B cell (primary cell): ENCODE measurements at regions not wholly inside any gene's neighbourhood (a gene's known extent, or its start where the extent isn't known, plus 50 kb on each side); places are given as distances from the start of the nearest gene placed in this dataset.

Experiments used
- ATAC-seq: fragments of 200-7000 bp; cut with Tn5 transposase; one replicate; pipeline ENCODE4 v1.10.0; 2021; ENCODE audit warnings: low read depth, mild to moderate bottlenecking, moderate number of reproducible peaks, moderate library complexity
- CTCF ChIA-PET: fragments of 350-600 bp; sonication (Branson Sonifier 250); formaldehyde crosslinking; loops from one replicate; lab custom pipeline; 2021; ENCODE audit warnings: antibody characterized with exemption, inconsistent platforms; lab: Charles Lee
- POLR2A ChIA-PET: fragments of 350-600 bp; sonication (Branson Sonifier 250); formaldehyde crosslinking; loops from one replicate; lab custom pipeline; 2021; ENCODE audit warnings: antibody characterized with exemption; lab: Charles Lee
- DNase-seq: peaks from one replicate; pipeline ENCODE4 v3.0.0; 2013
- H2AFZ ChIP-seq: 2 replicates; pipeline ENCODE4 v1.6.1; 2012; ENCODE audit warnings: mild to moderate bottlenecking, low read depth, low read length; ENCODE audit not compliant: insufficient read depth, poor library complexity, severe bottlenecking
- H3K27ac ChIP-seq, 2 donors: 1 replicate in 1 of 2; 2 replicates in 1 of 2; pipeline ENCODE4 v1.5.1; 2012 to 2013; ENCODE audit warnings: low read length in 2 of 2, mild to moderate bottlenecking in 2 of 2, moderate library complexity in 1 of 2
- H3K27me3 ChIP-seq, 4 experiments: fragments of 200-600 bp in 1 of 4; sonication (generic) in 1 of 4; replicated peaks in 1 of 4; 1 replicate in 2 of 4; 2 replicates in 2 of 4; pipeline versions ENCODE4 v1.6.1 to v1.7.0; 2013 to 2016; ENCODE audit warnings: low read length in 3 of 4, mild to moderate bottlenecking in 2 of 4, mixed read lengths in 1 of 4, moderate library complexity in 1 of 4; ENCODE audit not compliant: insufficient read depth in 4 of 4, control insufficient read depth in 3 of 4; ENCODE audit errors: control extremely low read depth in 1 of 4
- H3K36me3 ChIP-seq, 2 experiments: replicated peaks in 1 of 2; 1 replicate in 1 of 2; 2 replicates in 1 of 2; pipeline versions ENCODE4 v1.6.1 to v1.7.1; 2013; ENCODE audit warnings: low read length in 1 of 2; ENCODE audit not compliant: insufficient read depth in 2 of 2, control insufficient read depth in 1 of 2; ENCODE audit errors: control extremely low read depth in 1 of 2, extremely low read depth in 1 of 2
- H3K4me1 ChIP-seq, 2 donors: fragments of 200-600 bp in 1 of 2; sonication (generic) in 1 of 2; 1 replicate in 1 of 2; 2 replicates in 1 of 2; pipeline versions ENCODE4 v1.5.1 to v1.6.1; 2013 to 2017; ENCODE audit warnings: low read length in 2 of 2; ENCODE audit not compliant: control insufficient read depth in 2 of 2, insufficient read depth in 2 of 2
- H3K4me2 ChIP-seq: replicated peaks from 2 replicates; pipeline ENCODE3; 2012; ENCODE audit warnings: mild to moderate bottlenecking, low read depth, low read length; ENCODE audit not compliant: poor library complexity, severe bottlenecking
- H3K4me3 ChIP-seq, 5 experiments: fragments of 200-600 bp in 1 of 5; sonication (generic) in 1 of 5; 1 replicate in 3 of 5; 2 replicates in 2 of 5; pipeline versions ENCODE4 v1.5.1 to v1.7.0; 2011 to 2016; ENCODE audit warnings: low read length in 4 of 5, mild to moderate bottlenecking in 4 of 5, low read depth in 2 of 5, control low read depth in 1 of 5, moderate library complexity in 1 of 5; ENCODE audit not compliant: insufficient read depth in 1 of 5; ENCODE audit errors: control extremely low read depth in 1 of 5, extremely low read depth in 1 of 5
- H3K79me2 ChIP-seq: fragments of 200-600 bp; sonication (generic); one replicate; pipeline ENCODE4 v1.6.0; 2016; ENCODE audit warnings: low read length; ENCODE audit not compliant: control insufficient read depth, insufficient read depth
- H3K9ac ChIP-seq: fragments of 200-600 bp; sonication (generic); 2 replicates; pipeline ENCODE4 v1.6.1; 2017; ENCODE audit warnings: mild to moderate bottlenecking, low read length, moderate library complexity
- H3K9me3 ChIP-seq, 3 donors: one replicate each; pipeline versions ENCODE4 v1.6.1 to v1.7.1; 2013; ENCODE audit warnings: low read length in 2 of 3; ENCODE audit not compliant: control insufficient read depth in 2 of 3, insufficient read depth in 1 of 3; ENCODE audit errors: control extremely low read depth in 1 of 3
- H4K20me1 ChIP-seq: 2 replicates; pipeline ENCODE4 v1.6.0; 2012; ENCODE audit warnings: mild to moderate bottlenecking, low read length; ENCODE audit not compliant: insufficient read depth, control insufficient read depth, poor library complexity, severe bottlenecking
- H3K27ac Mint-ChIP-seq: one replicate; pipeline ENCODE4 v1.8.0; 2021; ENCODE audit warnings: mixed read lengths
- H3K27me3 Mint-ChIP-seq: one replicate; pipeline ENCODE4 v1.8.0; 2021; ENCODE audit warnings: mixed read lengths
- H3K4me1 Mint-ChIP-seq: one replicate; pipeline ENCODE4 v1.8.0; 2021; ENCODE audit warnings: mixed read lengths
- H3K4me3 Mint-ChIP-seq: one replicate; pipeline ENCODE4 v1.8.0; 2021; ENCODE audit warnings: mixed read lengths
- H3K9me3 Mint-ChIP-seq: one replicate; pipeline ENCODE4 v1.8.0; 2022; ENCODE audit warnings: mixed read lengths; ENCODE audit not compliant: insufficient read depth
- EZH2 ChIP-seq: IDR thresholded peaks from 2 replicates; pipeline ENCODE4 v1.6.1; 2012; ENCODE audit warnings: borderline replicate concordance, low read depth, mild to moderate bottlenecking, moderate library complexity, low read length; ENCODE audit not compliant: insufficient read depth, poor library complexity, severe bottlenecking
- WGBS: methylation state at CpG from one replicate; pipeline ENCODE4 v1.1.5; 2013; ENCODE audit warnings: missing lambda C conversion rate; ENCODE audit not compliant: insufficient coverage; 5-methylcytosine and 5-hydroxymethylcytosine counted together
- intact Hi-C: fragments of 100-400 bp; cut with micrococcal nuclease; formaldehyde crosslinking; loops from one replicate; pipeline ENCODE4 v1.10.0; 2022
- TF ChIP-seq, protein P1 (sequence below): fragments of 200-600 bp; IDR thresholded peaks from one replicate; pipeline ENCODE4 v1.8.0; 2022; ENCODE audit warnings: antibody characterized with exemption, mild to moderate bottlenecking

DNA sequence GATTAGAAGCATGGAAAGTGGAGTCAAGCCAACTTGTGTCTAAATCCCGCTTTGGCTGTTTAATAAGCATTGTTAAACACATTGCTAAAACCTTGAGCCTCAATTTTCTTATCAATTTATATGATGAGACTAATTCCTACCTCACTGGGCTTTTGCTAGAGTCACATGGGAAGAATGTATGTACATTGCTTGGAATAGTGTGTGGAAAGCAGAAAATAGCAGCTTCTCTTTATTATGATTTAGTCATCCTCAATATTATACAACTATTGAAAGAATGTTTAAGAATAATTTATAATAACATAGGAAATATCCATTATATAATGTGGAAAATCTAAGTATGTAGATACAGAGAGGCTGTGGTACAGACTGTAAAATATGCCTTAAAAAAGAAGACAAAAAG, 313.0 kb upstream of the CDYL start:
- no peaks in the 10 kb centered on the region for H4K20me1 ChIP-seq
- H3K4me3 ChIP-seq, result no peak overlapping the region
- peaks cover 0 to 3% (median 0%) of the 10 kb centered on the region in 4 experiments for H3K27me3 ChIP-seq
- ChIA-PET CTCF (no interaction called here), POLR2A (no interaction called here)
- no peaks in the 10 kb centered on the region for H3K36me3 ChIP-seq
- DNase-seq (no peak), ATAC-seq (no peak)
- Mint-ChIP-seq H3K4me3 (no peak overlapping the region), H3K4me1 (no peaks in the 10 kb centered on the region), H3K27ac (no peak overlapping the region), H3K27me3 (peaks cover 18% of the 10 kb centered on the region), H3K9me3 (no peaks in the 10 kb centered on the region)
- no peak overlapping the region for H3K9ac ChIP-seq
- no peak overlapping the region for H2AFZ ChIP-seq
- intact Hi-C loops, result no loop called here
- H3K9me3 ChIP-seq, result no peaks in the 10 kb centered on the region
- no peak overlapping the region for H3K27ac ChIP-seq
- TF ChIP-seq EZH2, result no peak
- TF ChIP-seq, protein P1, sequence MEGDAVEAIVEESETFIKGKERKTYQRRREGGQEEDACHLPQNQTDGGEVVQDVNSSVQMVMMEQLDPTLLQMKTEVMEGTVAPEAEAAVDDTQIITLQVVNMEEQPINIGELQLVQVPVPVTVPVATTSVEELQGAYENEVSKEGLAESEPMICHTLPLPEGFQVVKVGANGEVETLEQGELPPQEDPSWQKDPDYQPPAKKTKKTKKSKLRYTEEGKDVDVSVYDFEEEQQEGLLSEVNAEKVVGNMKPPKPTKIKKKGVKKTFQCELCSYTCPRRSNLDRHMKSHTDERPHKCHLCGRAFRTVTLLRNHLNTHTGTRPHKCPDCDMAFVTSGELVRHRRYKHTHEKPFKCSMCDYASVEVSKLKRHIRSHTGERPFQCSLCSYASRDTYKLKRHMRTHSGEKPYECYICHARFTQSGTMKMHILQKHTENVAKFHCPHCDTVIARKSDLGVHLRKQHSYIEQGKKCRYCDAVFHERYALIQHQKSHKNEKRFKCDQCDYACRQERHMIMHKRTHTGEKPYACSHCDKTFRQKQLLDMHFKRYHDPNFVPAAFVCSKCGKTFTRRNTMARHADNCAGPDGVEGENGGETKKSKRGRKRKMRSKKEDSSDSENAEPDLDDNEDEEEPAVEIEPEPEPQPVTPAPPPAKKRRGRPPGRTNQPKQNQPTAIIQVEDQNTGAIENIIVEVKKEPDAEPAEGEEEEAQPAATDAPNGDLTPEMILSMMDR, result no peak
- H3K4me1 ChIP-seq, result no peaks in the 10 kb centered on the region
- no peaks in the 10 kb centered on the region for H3K79me2 ChIP-seq
- no CpG with 5 or more reads among the region's 1 CpG for WGBS
- no peak overlapping the region for H3K4me2 ChIP-seq

DNA sequence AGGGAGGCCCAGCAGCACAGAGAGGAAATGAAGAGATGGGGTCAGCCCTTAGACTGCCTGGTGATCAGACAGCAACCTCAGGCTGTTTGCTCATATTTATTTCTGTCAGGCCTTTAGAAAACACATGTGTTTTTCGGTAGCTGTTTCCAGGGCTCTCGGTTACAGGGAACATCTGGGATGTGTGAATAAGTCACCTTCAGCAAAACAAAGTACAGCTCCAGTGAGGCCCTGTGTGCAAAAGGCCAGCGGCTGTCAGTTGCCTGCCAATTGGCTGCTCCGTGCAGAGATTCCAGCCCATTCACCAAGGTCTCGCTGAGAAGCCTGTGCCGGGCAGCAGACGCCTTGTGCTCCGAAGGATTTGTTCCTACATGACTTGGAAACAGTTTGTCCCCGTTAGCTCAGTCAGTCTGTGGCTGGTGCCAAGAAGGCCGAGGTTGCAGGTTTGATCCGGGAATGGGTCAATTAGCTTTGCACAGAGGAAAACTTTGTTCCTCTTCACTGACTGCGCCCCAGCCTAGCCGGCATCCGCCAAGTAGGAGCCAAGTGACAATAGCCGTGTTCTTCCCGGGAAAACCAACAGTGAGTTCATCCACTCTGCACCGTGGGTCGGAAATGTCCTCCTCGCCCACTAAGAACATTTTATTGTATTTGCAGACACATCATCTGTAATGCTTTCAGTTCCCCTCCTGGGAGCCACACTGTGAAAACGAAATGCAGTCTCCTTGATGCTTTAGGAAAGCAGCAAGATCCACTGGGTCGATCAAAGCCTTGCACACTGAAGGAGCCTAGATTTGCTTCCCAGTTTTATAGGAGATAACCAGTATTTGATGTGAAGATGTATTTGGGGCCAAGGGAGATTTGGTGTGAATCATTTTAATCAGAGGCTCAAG, 315.4 kb upstream of the CDYL start:
- no peaks in the 10 kb centered on the region for H3K9me3 Mint-ChIP-seq

More for the DNA sequence above, 315.4 kb upstream of the CDYL start:
- DNase-seq (no peak), ATAC-seq (no peak)
- no peak overlapping the region for H3K4me2 ChIP-seq
- H3K9me3 ChIP-seq, result no peaks in the 10 kb centered on the region
- intact Hi-C loops, result no loop called here
- no peak overlapping the region for H3K27ac ChIP-seq
- no peak overlapping the region for H3K9ac ChIP-seq
- H4K20me1 ChIP-seq, result no peaks in the 10 kb centered on the region
- H2AFZ ChIP-seq, result no peak overlapping the region
- H3K4me1 ChIP-seq, result no peaks in the 10 kb centered on the region
- no peaks in the 10 kb centered on the region for H3K36me3 ChIP-seq
- Mint-ChIP-seq H3K4me1 (no peaks in the 10 kb centered on the region), H3K27ac (no peak overlapping the region), H3K4me3 (no peak overlapping the region), H3K27me3 (peaks cover 7% of the 10 kb centered on the region)
- TF ChIP-seq, protein P1, result no peak
- no peak for TF ChIP-seq EZH2
- H3K79me2 ChIP-seq, result no peaks in the 10 kb centered on the region
- WGBS, result 91% methylated on average over 20 of the region's 21 CpGs
- ChIA-PET CTCF (no interaction called here), POLR2A (no interaction called here)
- no peak overlapping the region for H3K4me3 ChIP-seq
- H3K27me3 ChIP-seq, result no peaks in the 10 kb centered on the region
